Type B pancreatic cell (in vitro differentiated cells): ENCODE measurements at regions not wholly inside any gene's neighbourhood (a gene's known extent, or its start where the extent isn't known, plus 50 kb on each side); places are given as distances from the start of the nearest gene placed in this dataset.

Experiments used
- DNase-seq: peaks from one replicate; pipeline ENCODE4 v3.0.0; 2021; ENCODE audit warnings: mixed read lengths; ENCODE audit not compliant: unreplicated experiment; ENCODE audit errors: extremely low spot score
- H3K27ac Mint-ChIP-seq: 2 replicates; pipeline ENCODE4 v1.8.0; 2021; ENCODE audit warnings: mild to moderate bottlenecking, mixed read lengths
- H3K27me3 Mint-ChIP-seq: 2 replicates; pipeline ENCODE4 v1.8.0; 2021; ENCODE audit warnings: mixed read lengths
- H3K36me3 Mint-ChIP-seq: 2 replicates; pipeline ENCODE4 v1.8.0; 2021; ENCODE audit warnings: mixed read lengths
- H3K4me1 Mint-ChIP-seq: one replicate; pipeline ENCODE4 v1.8.0; 2021; ENCODE audit warnings: mixed read lengths; ENCODE audit not compliant: unreplicated experiment
- H3K4me3 Mint-ChIP-seq: 2 replicates; pipeline ENCODE4 v1.8.0; 2021; ENCODE audit warnings: mild to moderate bottlenecking, mixed read lengths
- H3K9me3 Mint-ChIP-seq: 2 replicates; pipeline ENCODE4 v1.8.0; 2021; ENCODE audit warnings: mixed read lengths
- CTCF ChIP-seq: fragments of 200-600 bp; sonication (generic); conservative IDR thresholded peaks from 2 replicates; pipeline ENCODE4 v1.5.0; 2021; ENCODE audit warnings: antibody characterized with exemption, mild to moderate bottlenecking

DNA sequence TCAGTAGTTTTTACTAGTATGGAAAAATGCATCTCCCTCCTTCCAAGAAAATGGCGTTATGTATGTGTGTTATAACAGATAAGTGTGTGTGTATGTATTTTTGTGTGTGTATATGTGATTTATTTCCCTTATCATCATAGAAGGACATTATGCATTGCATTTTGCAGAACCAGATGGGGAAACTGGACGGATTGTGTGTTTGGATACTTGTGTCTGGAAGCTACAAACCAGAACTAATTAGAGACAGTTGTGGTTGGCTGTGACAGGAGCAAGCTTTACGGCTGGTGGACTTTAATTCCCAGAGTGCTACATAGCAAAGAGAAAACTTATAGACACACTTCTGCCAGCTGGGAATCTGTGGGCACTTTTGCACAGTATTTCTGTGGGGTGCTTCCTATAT, 162.5 kb downstream of the RWDD3 start:
- DNase-seq = no peak
- Mint-ChIP-seq H3K9me3 (no peaks in the 10 kb centered on the region), H3K4me1 (no peaks in the 10 kb centered on the region), H3K27ac (no peak overlapping the region), H3K27me3 (no peaks in the 10 kb centered on the region), H3K4me3 (no peak overlapping the region), H3K36me3 (no peaks in the 10 kb centered on the region)
- no peak for TF ChIP-seq CTCF

- no peak for DNase-seq
- TF ChIP-seq CTCF = no peak
- Mint-ChIP-seq H3K36me3 (no peaks in the 10 kb centered on the region), H3K27ac (no peak overlapping the region), H3K4me1 (no peaks in the 10 kb centered on the region), H3K9me3 (no peaks in the 10 kb centered on the region), H3K4me3 (no peak overlapping the region), H3K27me3 (peaks cover 3% of the 10 kb centered on the region)
These were observed 168.8 kb downstream of the RWDD3 start for GRCh38 chr1:95402780-95403179.

- Mint-ChIP-seq H3K9me3 (no peaks in the 10 kb centered on the region), H3K27me3 (peaks cover 12% of the 10 kb centered on the region), H3K36me3 (no peaks in the 10 kb centered on the region), H3K4me1 (no peaks in the 10 kb centered on the region), H3K27ac (no peak overlapping the region), H3K4me3 (no peak overlapping the region)
- DNase-seq = no peak
- TF ChIP-seq CTCF = no peak
These were observed 172.3 kb downstream of the RWDD3 start for GRCh38 chr1:95406279-95406678.

DNA sequence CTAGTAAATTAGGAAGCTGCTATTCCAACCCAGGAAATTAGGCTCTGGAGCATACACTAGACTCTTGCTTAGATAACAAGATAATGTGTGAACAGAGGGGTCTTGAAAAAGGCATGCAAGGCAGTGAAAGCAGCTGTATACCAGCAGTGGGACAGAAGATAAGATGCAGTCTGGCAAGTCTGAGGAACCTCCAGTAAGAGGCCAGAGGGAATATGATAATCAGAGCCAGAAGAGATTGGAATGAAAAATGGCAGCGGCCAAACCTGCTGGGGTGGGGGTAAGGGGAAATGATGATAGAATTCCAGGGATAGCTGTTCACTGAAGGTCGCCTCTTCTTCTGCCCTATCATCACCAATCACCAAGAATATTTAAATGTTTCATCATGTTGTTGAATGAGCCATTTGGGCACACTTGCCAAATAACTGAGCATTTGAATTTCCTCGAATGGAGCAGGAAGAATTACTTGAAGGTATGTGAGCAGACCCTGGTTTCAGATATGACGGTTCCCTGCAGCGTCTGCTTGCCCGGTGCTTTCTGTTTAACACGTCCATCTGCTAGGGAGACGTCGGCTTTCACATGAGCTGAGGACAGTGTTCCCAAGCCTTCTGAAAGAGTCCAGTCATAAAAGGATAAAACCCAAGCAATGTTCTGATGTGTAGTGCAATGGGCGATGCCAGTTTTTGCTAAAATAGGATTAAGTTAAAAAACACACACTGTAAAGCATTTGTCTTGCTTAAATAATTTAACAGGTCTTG, 173.3 kb downstream of the RWDD3 start:
- H3K27ac Mint-ChIP-seq = no peak overlapping the region
- no peaks in the 10 kb centered on the region for H3K4me1 Mint-ChIP-seq
- no peak overlapping the region for H3K4me3 Mint-ChIP-seq
- H3K27me3 Mint-ChIP-seq = peaks cover 12% of the 10 kb centered on the region
- no peaks in the 10 kb centered on the region for H3K36me3 Mint-ChIP-seq
- TF ChIP-seq CTCF = no peak
- H3K9me3 Mint-ChIP-seq = no peaks in the 10 kb centered on the region
- DNase-seq = no peak

GRCh38 chr1:95407886-95408291, 173.9 kb downstream of the RWDD3 start:
- no peak overlapping the region for H3K4me3 Mint-ChIP-seq
- no peaks in the 10 kb centered on the region for H3K9me3 Mint-ChIP-seq
- no peak for DNase-seq
- no peaks in the 10 kb centered on the region for H3K4me1 Mint-ChIP-seq
- H3K36me3 Mint-ChIP-seq = no peaks in the 10 kb centered on the region
- no peak for TF ChIP-seq CTCF
- peaks cover 12% of the 10 kb centered on the region for H3K27me3 Mint-ChIP-seq
- H3K27ac Mint-ChIP-seq = no peak overlapping the region
